ENCODE measurements at regions not wholly inside any gene's neighbourhood (a gene's known extent, or its start where the extent isn't known, plus 50 kb on each side); places are given as distances from the start of the nearest gene placed in this dataset.

DNA sequence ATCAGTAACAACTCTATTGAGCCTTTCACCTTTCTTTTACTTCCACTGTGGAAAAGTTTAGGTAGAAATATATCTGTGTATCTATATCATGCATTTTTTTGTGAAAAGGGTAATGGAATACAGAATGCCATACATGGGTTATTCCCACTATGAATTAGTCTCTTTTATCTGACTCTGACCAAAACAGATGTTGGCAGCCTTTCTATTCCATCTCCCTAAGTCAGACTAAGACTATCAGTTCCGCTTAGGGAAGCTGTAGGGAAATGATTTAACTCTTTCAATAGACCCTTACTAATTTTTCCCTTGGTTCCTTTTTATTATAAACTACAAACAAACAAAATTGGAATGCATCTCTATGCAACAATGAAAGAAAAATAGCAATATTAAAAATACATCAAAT is 92.3 kb upstream of the LEF1 start:
- TF ChIP-seq POLR2A (IDR thresholded peaks at IDR 0.05) = no peak
- TF ChIP-seq, protein P1, sequence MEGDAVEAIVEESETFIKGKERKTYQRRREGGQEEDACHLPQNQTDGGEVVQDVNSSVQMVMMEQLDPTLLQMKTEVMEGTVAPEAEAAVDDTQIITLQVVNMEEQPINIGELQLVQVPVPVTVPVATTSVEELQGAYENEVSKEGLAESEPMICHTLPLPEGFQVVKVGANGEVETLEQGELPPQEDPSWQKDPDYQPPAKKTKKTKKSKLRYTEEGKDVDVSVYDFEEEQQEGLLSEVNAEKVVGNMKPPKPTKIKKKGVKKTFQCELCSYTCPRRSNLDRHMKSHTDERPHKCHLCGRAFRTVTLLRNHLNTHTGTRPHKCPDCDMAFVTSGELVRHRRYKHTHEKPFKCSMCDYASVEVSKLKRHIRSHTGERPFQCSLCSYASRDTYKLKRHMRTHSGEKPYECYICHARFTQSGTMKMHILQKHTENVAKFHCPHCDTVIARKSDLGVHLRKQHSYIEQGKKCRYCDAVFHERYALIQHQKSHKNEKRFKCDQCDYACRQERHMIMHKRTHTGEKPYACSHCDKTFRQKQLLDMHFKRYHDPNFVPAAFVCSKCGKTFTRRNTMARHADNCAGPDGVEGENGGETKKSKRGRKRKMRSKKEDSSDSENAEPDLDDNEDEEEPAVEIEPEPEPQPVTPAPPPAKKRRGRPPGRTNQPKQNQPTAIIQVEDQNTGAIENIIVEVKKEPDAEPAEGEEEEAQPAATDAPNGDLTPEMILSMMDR (IDR thresholded peaks at IDR 0.05 in 8 of 11, conservative IDR thresholded peaks at IDR 0.05 in 3 of 11) = no peak
